HCT116 (cell line): ENCODE measurements at regions not wholly inside any gene's neighbourhood (a gene's known extent, or its start where the extent isn't known, plus 50 kb on each side); places are given as distances from the start of the nearest gene placed in this dataset.

Source experiments
- ATAC-seq: fragments of 200-7000 bp; cut with Tn5 transposase; 2 replicates; pipeline ENCODE4 v1.9.1; 2020; ENCODE audit warnings: mild to moderate bottlenecking, moderate library complexity
- BruUV-seq: library from RNA; stranded (reverse); fragments of 400-500 nt; replicated peaks from 2 replicates; lab custom pipeline; 2021; lab: Mats Ljungman, UMichigan
- CTCF ChIA-PET: fragments of 300-600 bp; sonication (Branson Sonifier 250); formaldehyde crosslinking; loops from one replicate; lab custom pipeline; 2021; ENCODE audit warnings: antibody characterized with exemption; lab: Charles Lee
- POLR2A ChIA-PET: fragments of 300-600, 350-600 bp; sonication (Branson Sonifier 250); formaldehyde crosslinking; loops from one replicate; lab custom pipeline; 2021; ENCODE audit warnings: antibody characterized with exemption; lab: Charles Lee
- RAD21 ChIA-PET, 2 experiments: fragments of 300-600 bp; sonication (Branson Sonifier 250); formaldehyde crosslinking; loops; one replicate each; lab custom pipeline; 2023; ENCODE audit warnings: low total read pairs in 2 of 2; ENCODE audit not compliant: uncharacterized antibody in 2 of 2, unreplicated experiment in 2 of 2, low non-redundant PET in 1 of 2; lab: Charles Lee
- DNase-seq: peaks from one replicate; pipeline ENCODE4 v3.0.0-alpha.2; 2010; ENCODE audit warnings: low read depth, low spot score
- H2AFZ ChIP-seq: fragments of 200-600 bp; shearing (Covaris generic), sonication (generic); 2 replicates; pipeline ENCODE4 v1.6.1; 2017; ENCODE audit warnings: low read depth, mixed run types, mixed read lengths, antibody characterized with exemption, low read length; ENCODE audit not compliant: poor library complexity, severe bottlenecking
- H3K27ac ChIP-seq: 2 replicates; pipeline ENCODE4 v1.5.1; 2012; ENCODE audit warnings: low read depth, low read length
- H3K27me3 ChIP-seq: fragments of 200-600 bp; sonication (generic); 2 replicates; pipeline ENCODE4 v1.6.1; 2016; ENCODE audit warnings: mixed run types, low read length, mixed read lengths; ENCODE audit not compliant: insufficient read depth
- H3K36me3 ChIP-seq, 2 experiments: fragments of 200-500 bp in 1 of 2; fragments of 200-600 bp in 1 of 2; sonication (Bioruptor generic) in 1 of 2; sonication (generic) in 1 of 2; 2 replicates each; pipeline versions ENCODE4 v1.5.1 to v1.6.1; 2014 to 2016; ENCODE audit warnings: low read length in 2 of 2, inconsistent platforms in 1 of 2, mixed read lengths in 1 of 2, mixed run types in 1 of 2; ENCODE audit not compliant: insufficient read depth in 2 of 2, control insufficient read depth in 1 of 2
- H3K4me1 ChIP-seq, 2 experiments: fragments of 200-600 bp in 1 of 2; sonication (generic) in 1 of 2; 2 replicates each; pipeline versions ENCODE4 v1.5.1 to v1.6.1; 2012 to 2017; ENCODE audit warnings: low read length in 2 of 2, inconsistent platforms in 1 of 2, mild to moderate bottlenecking in 1 of 2, mixed read lengths in 1 of 2, mixed run types in 1 of 2, moderate library complexity in 1 of 2; ENCODE audit not compliant: insufficient read depth in 2 of 2, control insufficient read depth in 1 of 2
- H3K4me2 ChIP-seq: fragments of 200-600 bp; sonication (generic); 2 replicates; pipeline ENCODE4 v1.6.1; 2017; ENCODE audit warnings: mixed run types, low read length, mixed read lengths
- H3K4me3 ChIP-seq, 2 experiments: fragments of 200-600 bp in 1 of 2; sonication (generic) in 1 of 2; replicated peaks in 1 of 2; 2 replicates each; pipeline ENCODE4 v1.5.1; 2011 to 2016; ENCODE audit warnings: low read length in 2 of 2, control low read depth in 1 of 2, low read depth in 1 of 2, mild to moderate bottlenecking in 1 of 2, mixed read lengths in 1 of 2, mixed run types in 1 of 2
- H3K79me2 ChIP-seq: fragments of 200-600 bp; sonication (generic); 2 replicates; pipeline ENCODE4 v1.6.1; 2017; ENCODE audit warnings: mild to moderate bottlenecking, mixed run types, low read length, moderate library complexity, mixed read lengths; ENCODE audit not compliant: insufficient read depth
- H3K9ac ChIP-seq: fragments of 200-600 bp; sonication (generic); 2 replicates; pipeline ENCODE4 v1.6.1; 2016; ENCODE audit warnings: low read length, mixed read lengths
- H3K9me2 ChIP-seq: fragments of 200-600 bp; sonication (generic), shearing (Covaris generic); 2 replicates; pipeline ENCODE4 v1.6.1; 2017; ENCODE audit warnings: mixed run types, mild to moderate bottlenecking, moderate library complexity; ENCODE audit not compliant: insufficient read depth
- H3K9me3 ChIP-seq, 2 experiments: fragments of 200-500 bp in 1 of 2; fragments of 200-600 bp in 1 of 2; sonication (Bioruptor generic) in 1 of 2; sonication (generic) in 1 of 2; 2 replicates each; pipeline ENCODE4 v1.6.1; 2014 to 2017; ENCODE audit warnings: low read length in 2 of 2, mixed read lengths in 2 of 2, inconsistent platforms in 1 of 2, low read depth in 1 of 2, mild to moderate bottlenecking in 1 of 2, mixed run types in 1 of 2, moderate library complexity in 1 of 2; ENCODE audit not compliant: control insufficient read depth in 1 of 2, insufficient read depth in 1 of 2
- H4K20me1 ChIP-seq: fragments of 200-600 bp; sonication (generic), shearing (Covaris generic); 2 replicates; pipeline ENCODE4 v1.6.1; 2017; ENCODE audit warnings: mixed run types, mild to moderate bottlenecking, moderate library complexity; ENCODE audit not compliant: insufficient read depth
- CBX3 ChIP-seq: IDR thresholded peaks from 2 replicates; pipeline ENCODE4 v1.6.1; 2012; ENCODE audit warnings: low read depth
- EGR1 ChIP-seq: IDR thresholded peaks from 2 replicates; pipeline ENCODE4 v1.6.1; 2012; ENCODE audit warnings: low read depth
- EZH2phosphoT487 ChIP-seq: fragments of 200-600 bp; IDR thresholded peaks from 2 replicates; pipeline ENCODE4 v1.6.1; 2018; ENCODE audit warnings: antibody characterized with exemption, borderline replicate concordance
- JUND ChIP-seq: IDR thresholded peaks from 2 replicates; pipeline ENCODE4 v1.6.1; 2012
- POLR2A ChIP-seq: IDR thresholded peaks from 2 replicates; pipeline ENCODE4 v1.7.0; 2011; ENCODE audit warnings: borderline replicate concordance; ENCODE audit not compliant: insufficient read depth, insufficient read length; ENCODE audit errors: extremely low read depth
- RAD21 ChIP-seq: IDR thresholded peaks from 2 replicates; pipeline ENCODE4 v1.6.1; 2012; ENCODE audit warnings: low read depth, mild to moderate bottlenecking
- SP1 ChIP-seq: IDR thresholded peaks from 2 replicates; pipeline ENCODE4 v1.6.1; 2012; ENCODE audit warnings: low read depth
- SRF ChIP-seq: IDR thresholded peaks from 2 replicates; pipeline ENCODE4 v1.6.1; 2012; ENCODE audit warnings: low read depth
- TCF7L2 ChIP-seq: IDR thresholded peaks from 2 replicates; pipeline ENCODE4 v1.7.0; 2011; ENCODE audit warnings: borderline replicate concordance, inconsistent platforms; ENCODE audit not compliant: insufficient read depth, insufficient read length; ENCODE audit errors: extremely low read depth
- YY1 ChIP-seq: IDR thresholded peaks from 2 replicates; pipeline ENCODE4 v1.6.1; 2011; ENCODE audit warnings: low read length, low read depth, moderate library complexity, mild to moderate bottlenecking; ENCODE audit not compliant: insufficient replicate concordance; ENCODE audit errors: extremely low read depth
- ZFX ChIP-seq: fragments of 450-650 bp; IDR thresholded peaks from 2 replicates; pipeline ENCODE4 v1.6.1; 2017
- ZNF274 ChIP-seq: fragments of 200-500 bp; sonication (Bioruptor generic); IDR thresholded peaks from 2 replicates; pipeline ENCODE4 v1.6.1; 2014; ENCODE audit warnings: mild to moderate bottlenecking, low read depth, low read length, inconsistent platforms
- intact Hi-C: fragments of 100-400 bp; cut with micrococcal nuclease; formaldehyde crosslinking; loops from 2 replicates; pipeline ENCODE4 v1.10.0; 2022
- TF ChIP-seq, protein P1 (sequence below): IDR thresholded peaks from 2 replicates; pipeline ENCODE4 v1.6.1; 2011; ENCODE audit warnings: mild to moderate bottlenecking, low read length, moderate library complexity; ENCODE audit not compliant: insufficient replicate concordance; ENCODE audit errors: extremely low read depth
- TF ChIP-seq, protein P2 (sequence below): IDR thresholded peaks from 2 replicates; pipeline ENCODE4 v1.6.1; 2012
- TF ChIP-seq, protein P3 (sequence below): IDR thresholded peaks from 2 replicates; pipeline ENCODE4 v1.6.1; 2012

DNA sequence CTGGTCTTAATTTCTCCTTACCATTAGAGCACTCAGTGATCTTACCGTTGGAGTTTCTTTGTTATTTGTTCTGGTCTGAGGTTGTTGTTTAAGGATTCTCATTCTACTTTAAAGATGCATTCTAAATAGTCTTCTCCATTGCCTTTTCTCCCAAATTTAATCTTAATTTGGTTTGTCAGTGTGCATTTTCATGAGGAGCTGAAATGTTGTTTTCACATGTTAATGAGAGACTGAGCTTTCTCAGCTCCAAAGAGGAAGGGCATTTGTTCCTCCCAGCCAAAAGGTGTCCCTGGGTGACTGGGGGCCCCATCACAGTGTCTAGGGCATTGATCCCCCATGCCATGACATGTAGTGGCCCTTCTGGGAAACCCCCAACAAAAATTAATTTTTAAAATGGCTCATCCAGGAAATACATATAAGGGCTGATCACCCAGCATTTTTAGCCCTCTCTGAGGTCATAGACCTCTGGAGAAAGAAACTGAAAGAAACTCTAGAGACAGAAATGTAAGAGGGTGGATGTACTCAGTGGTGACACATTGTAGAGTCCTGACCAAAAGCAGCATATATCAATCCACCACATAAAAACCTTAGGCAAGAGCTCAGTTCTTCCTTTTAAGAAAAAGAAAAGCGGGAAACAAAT lies 240.4 kb upstream of the RAI14 start:
- peaks cover 0 to 10% of the 10 kb centered on the region in 2 experiments; a peak in 2 of 4 replicates for H3K4me1 ChIP-seq
- POLR2A ChIA-PET: no interaction called here
- no TSS peak for BruUV-seq
- DNase-seq: no peak
- H2AFZ ChIP-seq: no peak overlapping the region
- H3K4me2 ChIP-seq: no peak overlapping the region
- H3K27me3 ChIP-seq: no peaks in the 10 kb centered on the region
- H3K9ac ChIP-seq: no peak overlapping the region
- no peak overlapping the region for H3K4me3 ChIP-seq
- no peak overlapping the region for H3K27ac ChIP-seq
- no peaks in the 10 kb centered on the region for H3K9me3 ChIP-seq
- H3K9me2 ChIP-seq: no peaks in the 10 kb centered on the region
- H4K20me1 ChIP-seq: no peaks in the 10 kb centered on the region
- H3K79me2 ChIP-seq: no peaks in the 10 kb centered on the region
- TF ChIP-seq YY1 (no peak), SP1 (no peak), RAD21 (no peak), TCF7L2 (no peak), CBX3 (no peak), SRF (no peak), ZFX (no peak), ZNF274 (no peak), EGR1 (no peak), POLR2A (no peak), EZH2phosphoT487 (no peak), JUND (no peak)
- TF ChIP-seq, protein P1, sequence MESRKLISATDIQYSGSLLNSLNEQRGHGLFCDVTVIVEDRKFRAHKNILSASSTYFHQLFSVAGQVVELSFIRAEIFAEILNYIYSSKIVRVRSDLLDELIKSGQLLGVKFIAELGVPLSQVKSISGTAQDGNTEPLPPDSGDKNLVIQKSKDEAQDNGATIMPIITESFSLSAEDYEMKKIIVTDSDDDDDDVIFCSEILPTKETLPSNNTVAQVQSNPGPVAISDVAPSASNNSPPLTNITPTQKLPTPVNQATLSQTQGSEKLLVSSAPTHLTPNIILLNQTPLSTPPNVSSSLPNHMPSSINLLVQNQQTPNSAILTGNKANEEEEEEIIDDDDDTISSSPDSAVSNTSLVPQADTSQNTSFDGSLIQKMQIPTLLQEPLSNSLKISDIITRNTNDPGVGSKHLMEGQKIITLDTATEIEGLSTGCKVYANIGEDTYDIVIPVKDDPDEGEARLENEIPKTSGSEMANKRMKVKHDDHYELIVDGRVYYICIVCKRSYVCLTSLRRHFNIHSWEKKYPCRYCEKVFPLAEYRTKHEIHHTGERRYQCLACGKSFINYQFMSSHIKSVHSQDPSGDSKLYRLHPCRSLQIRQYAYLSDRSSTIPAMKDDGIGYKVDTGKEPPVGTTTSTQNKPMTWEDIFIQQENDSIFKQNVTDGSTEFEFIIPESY: no peak
- TF ChIP-seq, protein P2, sequence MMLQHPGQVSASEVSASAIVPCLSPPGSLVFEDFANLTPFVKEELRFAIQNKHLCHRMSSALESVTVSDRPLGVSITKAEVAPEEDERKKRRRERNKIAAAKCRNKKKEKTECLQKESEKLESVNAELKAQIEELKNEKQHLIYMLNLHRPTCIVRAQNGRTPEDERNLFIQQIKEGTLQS: no peak
- TF ChIP-seq, protein P3, sequence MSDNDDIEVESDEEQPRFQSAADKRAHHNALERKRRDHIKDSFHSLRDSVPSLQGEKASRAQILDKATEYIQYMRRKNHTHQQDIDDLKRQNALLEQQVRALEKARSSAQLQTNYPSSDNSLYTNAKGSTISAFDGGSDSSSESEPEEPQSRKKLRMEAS: no peak
- H3K36me3 ChIP-seq: no peaks in the 10 kb centered on the region
- RAD21 ChIA-PET: no interaction called here
- ATAC-seq: no peak
- CTCF ChIA-PET: no interaction called here
- intact Hi-C loops: no loop called here
